GM12878 (cell line): ENCODE measurements at regions not wholly inside any gene's neighbourhood (a gene's known extent, or its start where the extent isn't known, plus 50 kb on each side); places are given as distances from the start of the nearest gene placed in this dataset.

Source experiments
- ATAC-seq: fragments of 200-7000 bp; cut with Tn5 transposase; 3 replicates; pipeline ENCODE4 v1.9.1; 2020; ENCODE audit warnings: mild to moderate bottlenecking, moderate library complexity
- BruUV-seq: library from RNA; stranded (reverse); fragments of 400-500 nt; replicated peaks from 2 replicates; lab custom pipeline; 2021; lab: Mats Ljungman, UMichigan
- CTCF ChIA-PET: fragments of 300-600 bp; sonication (Branson Sonifier 250); formaldehyde crosslinking; extraction: SDS; loops from one replicate; lab custom pipeline; 2021; ENCODE audit warnings: inconsistent platforms; lab: Yijun Ruan, JAX
- POLR2A ChIA-PET: fragments of 350-600 bp; formaldehyde crosslinking; extraction: SDS; loops from one replicate; lab custom pipeline; 2021; ENCODE audit warnings: inconsistent platforms; lab: Charles Lee
- RAD21 ChIA-PET: fragments of 300-600 bp; sonication (Branson Sonifier 250); formaldehyde crosslinking; loops from one replicate; lab custom pipeline; 2023; ENCODE audit warnings: antibody characterized with exemption; ENCODE audit not compliant: unreplicated experiment; lab: Charles Lee
- SMC1A ChIA-PET: fragments of 300-600 bp; sonication (Branson Sonifier 250); formaldehyde crosslinking; loops from one replicate; lab custom pipeline; 2023; ENCODE audit not compliant: unreplicated experiment, uncharacterized antibody; lab: Charles Lee
- DNase-seq: peaks from one replicate; pipeline ENCODE4 v3.0.0-alpha.2; 2011; ENCODE audit warnings: low read depth, low spot score
- FAIRE-seq: peaks from 3 replicates; lab custom pipeline; 2011; peaks lifted over from hg19 to GRCh38; lab: Jason Lieb, UNC
- H2AFZ ChIP-seq: 2 replicates; pipeline ENCODE4 v1.6.0; 2011; ENCODE audit warnings: low read depth, low read length, control low read depth; ENCODE audit not compliant: control insufficient read depth
- H3K27ac ChIP-seq: 2 replicates; pipeline ENCODE4 v1.5.1; 2011; ENCODE audit warnings: control low read depth; ENCODE audit not compliant: control insufficient read depth, insufficient read depth
- H3K27me3 ChIP-seq, 2 experiments: replicated peaks in 1 of 2; 2 replicates each; pipeline versions ENCODE4 v1.6.0 to v1.6.1; 2011; ENCODE audit warnings: low read length in 1 of 2; ENCODE audit not compliant: control insufficient read depth in 2 of 2, insufficient read depth in 2 of 2
- H3K36me3 ChIP-seq, 2 experiments: 2 replicates each; pipeline ENCODE4 v1.5.1; 2011; ENCODE audit warnings: low read length in 1 of 2; ENCODE audit not compliant: control insufficient read depth in 2 of 2, insufficient read depth in 2 of 2
- H3K4me1 ChIP-seq: 2 replicates; pipeline ENCODE4 v1.6.1; 2011; ENCODE audit warnings: mild to moderate bottlenecking, low read length, moderate library complexity, mixed read lengths; ENCODE audit not compliant: control insufficient read depth, insufficient read depth
- H3K4me2 ChIP-seq: 2 replicates; pipeline ENCODE4 v1.6.0; 2011; ENCODE audit warnings: control low read depth; ENCODE audit not compliant: control insufficient read depth, insufficient read depth
- H3K4me3 ChIP-seq: fragments of 200-600 bp; sonication (generic); 2 replicates; pipeline ENCODE4 v1.5.1; 2016
- H3K79me2 ChIP-seq: 2 replicates; pipeline ENCODE4 v1.6.0; 2011; ENCODE audit warnings: low read length; ENCODE audit not compliant: control insufficient read depth, insufficient read depth
- H3K9ac ChIP-seq: 2 replicates; pipeline ENCODE4 v1.8.0; 2011; ENCODE audit warnings: low read length, control low read depth, mixed read lengths; ENCODE audit not compliant: control insufficient read depth, insufficient read depth
- H3K9me3 ChIP-seq: replicated peaks from 3 replicates; pipeline ENCODE4 v1.5.1; 2011; ENCODE audit warnings: mild to moderate bottlenecking, low read length; ENCODE audit not compliant: control insufficient read depth, insufficient read depth
- H4K20me1 ChIP-seq: 2 replicates; pipeline ENCODE4 v1.6.0; 2011; ENCODE audit not compliant: control insufficient read depth, insufficient read depth
- CBFB ChIP-seq: IDR thresholded peaks from 2 replicates; pipeline ENCODE4 v1.6.1; 2016; ENCODE audit warnings: antibody characterized with exemption, low read depth
- HCFC1 ChIP-seq: fragments of 150-350 bp; IDR thresholded peaks from 2 replicates; pipeline ENCODE4 v1.6.1; 2014; ENCODE audit warnings: low read length
- MEF2A ChIP-seq: IDR thresholded peaks from 2 replicates; pipeline ENCODE4 v1.6.1; 2011; ENCODE audit warnings: low read depth, mild to moderate bottlenecking, low read length, moderate library complexity; ENCODE audit not compliant: insufficient read depth
- NFYB ChIP-seq: IDR thresholded peaks from 2 replicates; pipeline ENCODE4 v1.6.1; 2011; ENCODE audit warnings: low read depth, mild to moderate bottlenecking, low read length, improper control_type of control experiment, moderate library complexity; ENCODE audit not compliant: insufficient read depth
- RAD21 ChIP-seq: IDR thresholded peaks from 2 replicates; pipeline ENCODE4 v1.6.1; 2011; ENCODE audit warnings: mild to moderate bottlenecking, low read depth, low read length, moderate library complexity; ENCODE audit not compliant: insufficient read depth
- ZNF207 ChIP-seq: fragments of 450-650 bp; IDR thresholded peaks from 2 replicates; pipeline ENCODE4 v1.6.1; 2014; ENCODE audit warnings: antibody characterized with exemption, mild to moderate bottlenecking, borderline replicate concordance
- WGBS: methylation state at CpG from one replicate; pipeline ENCODE4 v1.1.6; 2016; ENCODE audit warnings: low lambda C conversion rate; ENCODE audit not compliant: insufficient replicate concordance, insufficient coverage; ENCODE audit errors: missing lambda C conversion rate; 5-methylcytosine and 5-hydroxymethylcytosine counted together
- in situ Hi-C: fragments of 300-500 bp; cut with MboI; formaldehyde crosslinking; loops from 9 replicates; pipeline ENCODE4 v1.14.3; 2018; ENCODE audit warnings: mixed read lengths
- intact Hi-C: fragments of 100-400 bp; cut with micrococcal nuclease; formaldehyde crosslinking; loops from one replicate; pipeline ENCODE4 v1.14.2; 2022; ENCODE audit not compliant: unreplicated experiment
- TF ChIP-seq, protein P1 (sequence below): IDR thresholded peaks from 2 replicates; pipeline ENCODE4 v1.6.1; 2012; ENCODE audit warnings: low read length, inconsistent platforms
- TF ChIP-seq, protein P2 (sequence below): IDR thresholded peaks from 2 replicates; pipeline ENCODE4 v1.6.1; 2012; ENCODE audit warnings: mild to moderate bottlenecking, low read depth, low read length
- TF ChIP-seq, protein P3 (sequence below): IDR thresholded peaks from 2 replicates; pipeline ENCODE4 v1.6.1; 2011; ENCODE audit warnings: borderline replicate concordance, low read depth, mild to moderate bottlenecking, moderate library complexity, low read length; ENCODE audit not compliant: insufficient read depth, poor library complexity, severe bottlenecking
- TF ChIP-seq, protein P4 (sequence below): IDR thresholded peaks from 2 replicates; pipeline ENCODE4 v1.6.1; 2012; ENCODE audit warnings: low read depth, low read length, improper control_type of control experiment

DNA sequence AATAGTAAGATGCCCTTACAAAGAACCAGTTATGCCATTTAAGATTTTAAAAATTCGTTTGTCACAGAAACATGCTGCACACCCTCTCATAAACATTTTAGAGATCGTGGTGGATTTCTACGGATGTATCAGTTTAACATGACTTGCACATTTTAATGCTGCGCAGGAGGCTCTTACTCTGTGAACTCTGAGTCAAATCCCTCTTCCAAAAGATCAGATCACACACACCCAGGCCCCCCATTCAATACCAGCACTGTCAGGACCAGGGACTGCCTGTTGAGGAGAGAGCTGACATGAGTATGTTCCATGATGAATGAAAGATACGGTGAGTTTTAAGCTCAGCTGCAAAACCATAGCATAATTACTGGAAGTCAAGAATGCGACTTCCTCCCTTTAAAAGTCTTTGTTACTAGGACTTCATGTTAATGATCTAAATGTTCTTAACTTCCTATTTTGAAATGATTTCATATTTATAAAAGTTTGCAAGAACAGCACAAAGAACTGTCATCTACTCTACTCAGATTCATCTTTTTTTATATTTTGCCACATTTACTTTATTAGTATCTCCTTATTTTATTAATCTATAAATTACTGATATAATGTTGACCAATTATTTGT, 500.2 kb downstream of the GLRX3 start:
- CTCF ChIA-PET = no interaction called here
- H3K79me2 ChIP-seq = no peaks in the 10 kb centered on the region
- DNase-seq (no peak), FAIRE-seq (no peak), ATAC-seq (no peak)
- 38% methylated on average over 6 of the region's 6 CpGs for WGBS
- no peaks in the 10 kb centered on the region for H3K27me3 ChIP-seq
- intact Hi-C loops (no loop called here), in situ Hi-C loops (no loop called here)
- no peak overlapping the region for H3K4me2 ChIP-seq
- RAD21 ChIA-PET = no interaction called here
- no peak overlapping the region for H2AFZ ChIP-seq
- no peak overlapping the region for H3K9ac ChIP-seq
- SMC1A ChIA-PET = no interaction called here
- H3K4me1 ChIP-seq = no peaks in the 10 kb centered on the region
- no peaks in the 10 kb centered on the region for H3K36me3 ChIP-seq
- POLR2A ChIA-PET = no interaction called here
- TF ChIP-seq, protein P1, sequence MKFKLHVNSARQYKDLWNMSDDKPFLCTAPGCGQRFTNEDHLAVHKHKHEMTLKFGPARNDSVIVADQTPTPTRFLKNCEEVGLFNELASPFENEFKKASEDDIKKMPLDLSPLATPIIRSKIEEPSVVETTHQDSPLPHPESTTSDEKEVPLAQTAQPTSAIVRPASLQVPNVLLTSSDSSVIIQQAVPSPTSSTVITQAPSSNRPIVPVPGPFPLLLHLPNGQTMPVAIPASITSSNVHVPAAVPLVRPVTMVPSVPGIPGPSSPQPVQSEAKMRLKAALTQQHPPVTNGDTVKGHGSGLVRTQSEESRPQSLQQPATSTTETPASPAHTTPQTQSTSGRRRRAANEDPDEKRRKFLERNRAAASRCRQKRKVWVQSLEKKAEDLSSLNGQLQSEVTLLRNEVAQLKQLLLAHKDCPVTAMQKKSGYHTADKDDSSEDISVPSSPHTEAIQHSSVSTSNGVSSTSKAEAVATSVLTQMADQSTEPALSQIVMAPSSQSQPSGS = no peak
- TF ChIP-seq MEF2A (no peak), NFYB (no peak), RAD21 (no peak), HCFC1 (no peak), CBFB (no peak)
- no peak overlapping the region for H3K4me3 ChIP-seq
- no peak overlapping the region for H3K27ac ChIP-seq
- no TSS peak for BruUV-seq
- H4K20me1 ChIP-seq = no peaks in the 10 kb centered on the region
- no peaks in the 10 kb centered on the region for H3K9me3 ChIP-seq

DNA sequence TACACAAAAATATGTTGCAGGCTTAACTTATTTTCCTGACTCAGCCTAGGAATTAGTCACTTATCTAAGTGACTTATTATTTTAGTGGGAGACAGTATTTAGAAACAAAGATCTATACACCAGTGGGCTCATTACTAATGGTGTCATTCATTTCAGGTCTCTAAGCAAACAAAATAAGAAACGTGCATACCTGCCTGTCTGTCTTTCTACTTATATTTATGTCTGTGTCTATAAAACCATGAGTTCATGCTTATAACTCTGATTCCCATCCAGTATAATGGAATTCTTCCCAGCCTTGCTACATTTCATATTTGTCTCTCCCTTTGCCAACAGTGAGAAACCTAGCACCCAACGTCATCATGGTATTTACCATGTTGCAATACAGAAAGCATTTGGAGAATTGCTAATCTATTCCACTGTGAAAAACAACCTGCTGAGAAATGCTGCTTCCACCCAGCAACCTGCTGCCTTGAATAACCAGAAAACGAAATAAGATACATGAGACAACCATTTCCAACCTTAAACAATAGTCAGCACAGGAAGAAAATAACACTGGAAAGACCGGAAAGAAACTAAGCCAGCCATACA, 501.0 kb downstream of the GLRX3 start:
- Histone ChIP-seq H3K27me3 (no peaks in the 10 kb centered on the region), H3K9me3 (no peaks in the 10 kb centered on the region), H3K9ac (no peak overlapping the region), H3K4me2 (no peak overlapping the region), H4K20me1 (no peaks in the 10 kb centered on the region), H3K79me2 (no peaks in the 10 kb centered on the region), H3K36me3 (no peaks in the 10 kb centered on the region), H3K27ac (no peak overlapping the region), H3K4me3 (no peak overlapping the region), H2AFZ (no peak overlapping the region), H3K4me1 (no peaks in the 10 kb centered on the region)
- in situ Hi-C loops = no loop called here
- intact Hi-C loops = no loop called here
- 8% methylated on average over 4 of the region's 4 CpGs for WGBS
- BruUV-seq = no TSS peak
- no peak for ATAC-seq
- no peak for FAIRE-seq
- CTCF ChIA-PET = no interaction called here
- no peak for DNase-seq
- RAD21 ChIA-PET = no interaction called here
- SMC1A ChIA-PET = no interaction called here
- POLR2A ChIA-PET = no interaction called here
- TF ChIP-seq, protein P2, sequence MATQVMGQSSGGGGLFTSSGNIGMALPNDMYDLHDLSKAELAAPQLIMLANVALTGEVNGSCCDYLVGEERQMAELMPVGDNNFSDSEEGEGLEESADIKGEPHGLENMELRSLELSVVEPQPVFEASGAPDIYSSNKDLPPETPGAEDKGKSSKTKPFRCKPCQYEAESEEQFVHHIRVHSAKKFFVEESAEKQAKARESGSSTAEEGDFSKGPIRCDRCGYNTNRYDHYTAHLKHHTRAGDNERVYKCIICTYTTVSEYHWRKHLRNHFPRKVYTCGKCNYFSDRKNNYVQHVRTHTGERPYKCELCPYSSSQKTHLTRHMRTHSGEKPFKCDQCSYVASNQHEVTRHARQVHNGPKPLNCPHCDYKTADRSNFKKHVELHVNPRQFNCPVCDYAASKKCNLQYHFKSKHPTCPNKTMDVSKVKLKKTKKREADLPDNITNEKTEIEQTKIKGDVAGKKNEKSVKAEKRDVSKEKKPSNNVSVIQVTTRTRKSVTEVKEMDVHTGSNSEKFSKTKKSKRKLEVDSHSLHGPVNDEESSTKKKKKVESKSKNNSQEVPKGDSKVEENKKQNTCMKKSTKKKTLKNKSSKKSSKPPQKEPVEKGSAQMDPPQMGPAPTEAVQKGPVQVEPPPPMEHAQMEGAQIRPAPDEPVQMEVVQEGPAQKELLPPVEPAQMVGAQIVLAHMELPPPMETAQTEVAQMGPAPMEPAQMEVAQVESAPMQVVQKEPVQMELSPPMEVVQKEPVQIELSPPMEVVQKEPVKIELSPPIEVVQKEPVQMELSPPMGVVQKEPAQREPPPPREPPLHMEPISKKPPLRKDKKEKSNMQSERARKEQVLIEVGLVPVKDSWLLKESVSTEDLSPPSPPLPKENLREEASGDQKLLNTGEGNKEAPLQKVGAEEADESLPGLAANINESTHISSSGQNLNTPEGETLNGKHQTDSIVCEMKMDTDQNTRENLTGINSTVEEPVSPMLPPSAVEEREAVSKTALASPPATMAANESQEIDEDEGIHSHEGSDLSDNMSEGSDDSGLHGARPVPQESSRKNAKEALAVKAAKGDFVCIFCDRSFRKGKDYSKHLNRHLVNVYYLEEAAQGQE = no peak
- no peak for TF ChIP-seq ZNF207
- TF ChIP-seq, protein P3, sequence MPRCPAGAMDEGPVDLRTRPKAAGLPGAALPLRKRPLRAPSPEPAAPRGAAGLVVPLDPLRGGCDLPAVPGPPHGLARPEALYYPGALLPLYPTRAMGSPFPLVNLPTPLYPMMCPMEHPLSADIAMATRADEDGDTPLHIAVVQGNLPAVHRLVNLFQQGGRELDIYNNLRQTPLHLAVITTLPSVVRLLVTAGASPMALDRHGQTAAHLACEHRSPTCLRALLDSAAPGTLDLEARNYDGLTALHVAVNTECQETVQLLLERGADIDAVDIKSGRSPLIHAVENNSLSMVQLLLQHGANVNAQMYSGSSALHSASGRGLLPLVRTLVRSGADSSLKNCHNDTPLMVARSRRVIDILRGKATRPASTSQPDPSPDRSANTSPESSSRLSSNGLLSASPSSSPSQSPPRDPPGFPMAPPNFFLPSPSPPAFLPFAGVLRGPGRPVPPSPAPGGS = no peak
- TF ChIP-seq, protein P4, sequence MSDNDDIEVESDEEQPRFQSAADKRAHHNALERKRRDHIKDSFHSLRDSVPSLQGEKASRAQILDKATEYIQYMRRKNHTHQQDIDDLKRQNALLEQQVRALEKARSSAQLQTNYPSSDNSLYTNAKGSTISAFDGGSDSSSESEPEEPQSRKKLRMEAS = no peak
- TF ChIP-seq MEF2A = no peak
